HG03342 (cell line): ENCODE measurements at regions not wholly inside any gene's neighbourhood (a gene's known extent, or its start where the extent isn't known, plus 50 kb on each side); places are given as distances from the start of the nearest gene placed in this dataset.
A peak's percentile ranks its signal among the peaks of the same experiment; 100 is the strongest.
"Not testable (repeated sequence)": the region's sequence is repeated elsewhere in the genome, so short reads cannot be mapped to it uniquely, and the experiment has no call there.

Experiments used
- ATAC-seq: cut with Tn5 transposase; IDR thresholded peaks from one replicate; pipeline ENCODE4 v1.9.1; 2021; ENCODE audit warnings: mild to moderate bottlenecking, moderate library complexity; ENCODE audit not compliant: unreplicated experiment

DNA sequence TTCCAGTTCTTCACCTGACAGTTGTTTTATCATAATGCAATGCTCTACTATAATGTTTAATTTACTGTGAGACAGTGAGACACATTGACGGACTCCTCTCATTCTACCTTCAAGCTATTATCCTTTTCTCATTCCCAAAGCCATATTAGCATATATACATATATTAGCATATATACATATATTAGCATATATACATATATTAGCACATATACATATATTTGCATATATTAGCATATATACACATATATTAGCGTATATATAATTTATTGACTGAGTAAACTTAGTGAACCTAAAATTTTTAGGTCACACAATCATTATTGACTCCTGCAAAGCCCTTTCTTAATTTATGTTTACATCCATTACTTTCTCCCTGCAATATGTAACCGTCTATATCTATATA lies 555.0 kb upstream of the ADGRB3 start:
- ATAC-seq, result no peak

DNA sequence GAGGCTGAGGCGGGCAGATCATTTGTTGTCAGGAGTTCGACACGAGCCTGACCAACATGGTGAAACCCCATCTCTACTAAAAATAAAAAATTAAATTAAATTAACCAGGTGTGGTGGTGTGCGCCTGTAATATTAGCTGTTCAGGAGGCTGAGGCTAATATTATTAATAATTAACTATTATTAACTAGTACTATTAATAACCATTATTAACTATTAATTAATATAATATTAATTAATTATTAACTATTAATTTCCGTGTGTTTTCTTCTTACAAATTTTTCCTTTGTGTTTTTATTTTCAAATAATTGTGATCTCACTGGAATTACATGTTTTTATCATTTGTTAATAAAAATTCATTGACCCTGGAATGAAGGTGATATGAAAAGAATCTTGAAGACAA lies 557.4 kb upstream of the ADGRB3 start:
- no peak for ATAC-seq

GRCh38 chr6:68071740-68072139 lies 563.3 kb upstream of the ADGRB3 start:
- no peak for ATAC-seq

GRCh38 chr6:68069921-68070710 lies 565.0 kb upstream of the ADGRB3 start:
- ATAC-seq, result no peak

DNA sequence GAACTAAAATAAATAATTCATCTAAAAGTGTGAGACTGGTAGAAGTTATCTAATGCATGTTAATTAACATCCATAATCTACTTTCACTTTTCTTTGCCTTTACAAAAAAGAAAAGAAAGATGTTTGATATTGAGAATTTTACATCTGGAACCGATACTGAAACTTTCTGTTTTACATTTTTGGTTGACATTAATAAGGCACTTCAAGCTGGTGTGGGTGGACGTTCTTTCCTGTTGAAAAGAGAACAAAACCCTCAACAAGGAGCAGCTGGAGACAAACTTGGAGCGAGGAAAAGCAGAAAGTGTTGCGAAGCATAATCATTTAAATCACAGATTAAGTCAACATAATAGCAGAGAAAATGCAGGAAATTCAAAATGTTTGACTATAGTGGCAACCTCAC lies 575.2 kb upstream of the ADGRB3 start:
- peak; percentile 87 for ATAC-seq

- ATAC-seq, result no peak
Observed at GRCh38 chr6:68059261-68059660, 575.8 kb upstream of the ADGRB3 start.

DNA sequence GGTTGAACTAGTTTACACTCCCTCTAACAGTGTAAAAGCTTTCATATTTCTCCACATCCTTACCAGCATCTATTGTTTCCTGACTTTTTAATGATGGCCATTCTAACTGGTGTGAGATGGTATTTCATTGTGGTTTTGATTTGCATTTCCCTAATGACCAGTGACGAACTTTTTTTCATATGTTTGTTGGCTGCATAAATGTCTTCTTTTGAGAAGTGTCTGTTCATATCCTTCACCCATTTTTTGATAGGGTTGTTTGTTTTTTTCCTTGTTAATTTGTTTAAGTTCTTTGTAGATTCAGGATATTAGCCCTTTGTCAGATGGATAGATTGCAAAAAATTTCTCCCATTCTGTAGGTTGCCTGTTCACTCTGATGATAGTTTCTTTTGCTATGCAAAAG lies 578.5 kb upstream of the ADGRB3 start:
- not testable (repeated sequence) for ATAC-seq

DNA sequence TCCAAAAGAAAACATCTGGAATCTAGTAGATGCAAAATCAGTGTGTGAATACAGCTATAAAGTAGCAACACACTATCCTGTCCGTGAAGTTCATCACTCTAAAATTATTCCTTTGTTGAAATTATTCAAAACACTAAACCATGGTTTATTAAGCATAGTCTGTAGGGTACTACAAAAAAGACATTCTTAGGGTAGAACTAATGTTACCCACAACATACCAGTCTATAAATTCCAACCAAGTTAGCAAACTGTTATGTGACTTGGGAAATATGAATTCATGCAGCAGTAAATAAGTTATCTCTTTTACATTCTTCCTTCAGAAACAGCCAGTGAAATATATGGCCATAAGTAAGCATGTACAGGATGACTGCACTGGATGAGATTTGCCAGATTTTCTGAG lies 580.3 kb upstream of the ADGRB3 start:
- ATAC-seq, result no peak

GRCh38 chr6:68053805-68054373 lies 581.2 kb upstream of the ADGRB3 start:
- ATAC-seq, result no peak

GRCh38 chr6:68052234-68052633 lies 582.8 kb upstream of the ADGRB3 start:
- no peak for ATAC-seq

GRCh38 chr6:68049562-68049961 lies 585.5 kb upstream of the ADGRB3 start:
- ATAC-seq, result no peak

- no peak for ATAC-seq
Observed at GRCh38 chr6:68046756-68047155, 588.3 kb upstream of the ADGRB3 start.

GRCh38 chr6:68046302-68046701 lies 588.8 kb upstream of the ADGRB3 start:
- no peak for ATAC-seq

GRCh38 chr6:68045193-68045592 lies 589.9 kb upstream of the ADGRB3 start:
- no peak for ATAC-seq

GRCh38 chr6:68044264-68044663 lies 590.8 kb upstream of the ADGRB3 start:
- no peak for ATAC-seq

GRCh38 chr6:68043122-68043398 lies 592.0 kb upstream of the ADGRB3 start:
- no peak for ATAC-seq

- ATAC-seq, result no peak
Observed at GRCh38 chr6:68042339-68043121, 592.6 kb upstream of the ADGRB3 start.

- no peak for ATAC-seq
Observed at GRCh38 chr6:68040780-68041179, 594.3 kb upstream of the ADGRB3 start.

GRCh38 chr6:68040312-68040778 lies 594.7 kb upstream of the ADGRB3 start:
- no peak for ATAC-seq

DNA sequence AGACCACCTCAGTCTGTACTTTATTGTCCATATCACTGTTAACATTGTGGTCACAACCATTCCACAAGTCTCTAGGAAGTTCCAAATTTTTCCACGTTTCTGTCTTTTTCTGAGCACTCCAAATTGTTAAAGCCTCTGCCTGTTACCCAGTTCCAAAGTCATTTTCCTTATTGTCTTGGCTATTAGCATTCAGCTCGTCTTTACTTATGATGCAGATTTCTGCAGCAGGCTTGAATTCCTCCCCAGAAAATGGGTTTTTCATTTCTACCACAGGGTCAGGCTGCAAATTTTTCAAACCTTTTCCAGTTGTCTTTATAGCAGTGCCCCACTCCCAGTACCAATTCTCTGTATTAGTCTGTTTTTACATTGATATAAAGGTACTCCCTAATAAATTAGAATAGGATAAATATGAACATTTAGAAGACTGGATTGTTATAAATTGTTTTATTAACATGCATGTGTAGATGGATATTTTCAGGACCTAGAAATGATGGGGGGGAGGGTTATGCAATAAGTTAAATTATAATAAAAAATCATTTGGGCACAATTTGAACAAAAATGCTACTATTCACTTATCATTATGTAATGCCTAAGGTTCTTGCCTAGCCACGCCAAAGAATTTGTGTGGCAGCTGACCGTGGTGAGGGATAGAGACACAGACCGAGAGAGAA lies 595.3 kb upstream of the ADGRB3 start:
- no peak for ATAC-seq

GRCh38 chr6:68038815-68039408 lies 596.2 kb upstream of the ADGRB3 start:
- no peak for ATAC-seq
